H1 (cell line): ENCODE measurements at regions not wholly inside any gene's neighbourhood (a gene's known extent, or its start where the extent isn't known, plus 50 kb on each side); places are given as distances from the start of the nearest gene placed in this dataset.

Experiments used
- CTCF ChIA-PET: fragments of 300-600 bp; sonication (Branson Sonifier 250); formaldehyde crosslinking; loops from one replicate; lab custom pipeline; 2021; ENCODE audit not compliant: partially characterized antibody; lab: Charles Lee
- POLR2A ChIA-PET: fragments of 300-600 bp; sonication (Branson Sonifier 250); formaldehyde crosslinking; loops from one replicate; lab custom pipeline; 2021; ENCODE audit warnings: inconsistent platforms; ENCODE audit not compliant: partially characterized antibody; lab: Charles Lee
- DNase-seq, 2 experiments: peaks; one replicate each; pipeline versions ENCODE4 v3.0.0 to v3.0.0-alpha.2; 2010 to 2022; ENCODE audit warnings: low spot score in 2 of 2, low read depth in 1 of 2, mixed read lengths in 1 of 2
- FAIRE-seq: peaks from 2 replicates; lab custom pipeline; 2011; peaks lifted over from hg19 to GRCh38; lab: Jason Lieb, UNC
- H2AFZ ChIP-seq: 2 replicates; pipeline ENCODE4 v1.8.1; 2012; ENCODE audit warnings: low read length, inconsistent platforms
- H2AK5ac ChIP-seq: 2 replicates; pipeline ENCODE4 v1.6.1; 2013; ENCODE audit warnings: low read depth, low read length
- H2BK120ac ChIP-seq: replicated peaks from 2 replicates; pipeline ENCODE3; 2013; ENCODE audit warnings: low read depth, low read length, inconsistent platforms
- H2BK12ac ChIP-seq: 2 replicates; pipeline ENCODE4 v1.6.1; 2013; ENCODE audit warnings: low read depth, low read length
- H2BK15ac ChIP-seq: 2 replicates; pipeline ENCODE4 v1.6.1; 2013; ENCODE audit warnings: low read length
- H2BK20ac ChIP-seq: 2 replicates; pipeline ENCODE4 v1.6.1; 2013; ENCODE audit warnings: low read length
- H2BK5ac ChIP-seq: 2 replicates; pipeline ENCODE4 v1.6.1; 2013; ENCODE audit warnings: low read depth, low read length
- H3K14ac ChIP-seq: 2 replicates; pipeline ENCODE4 v1.6.1; 2013; ENCODE audit warnings: inconsistent platforms; ENCODE audit not compliant: insufficient read length
- H3K18ac ChIP-seq: 2 replicates; pipeline ENCODE4 v1.6.1; 2013; ENCODE audit warnings: low read length; ENCODE audit errors: extremely low read depth
- H3K23ac ChIP-seq: 2 replicates; pipeline ENCODE4 v1.6.1; 2013; ENCODE audit warnings: inconsistent platforms; ENCODE audit not compliant: insufficient read length
- H3K23me2 ChIP-seq: 2 replicates; pipeline ENCODE4 v1.6.1; 2013; ENCODE audit warnings: low read depth, low read length
- H3K27ac ChIP-seq: 2 replicates; pipeline ENCODE4 v1.6.1; 2011; ENCODE audit warnings: low read depth, low read length, inconsistent platforms
- H3K27me3 ChIP-seq, 4 experiments: replicated peaks in 1 of 4; 1 replicate in 1 of 4; 2 replicates in 3 of 4; pipeline versions ENCODE4 v1.6.1 to v1.8.1; 2011 to 2013; ENCODE audit warnings: low read length in 3 of 4, mild to moderate bottlenecking in 3 of 4, inconsistent platforms in 2 of 4, mixed read lengths in 2 of 4, moderate library complexity in 1 of 4; ENCODE audit not compliant: control insufficient read depth in 3 of 4, insufficient read depth in 3 of 4; ENCODE audit errors: extremely low read depth in 1 of 4
- H3K36me3 ChIP-seq, 4 experiments: 2 replicates each; pipeline versions ENCODE4 v1.6.1 to v1.8.1; 2011 to 2013; ENCODE audit warnings: mild to moderate bottlenecking in 4 of 4, low read length in 3 of 4, moderate library complexity in 2 of 4, control low read depth in 1 of 4, inconsistent platforms in 1 of 4; ENCODE audit not compliant: insufficient read depth in 4 of 4, control insufficient read depth in 2 of 4
- H3K4ac ChIP-seq: replicated peaks from 2 replicates; pipeline ENCODE3; 2013; ENCODE audit warnings: low read length, low read depth, mixed read lengths, inconsistent platforms; ENCODE audit not compliant: insufficient read length
- H3K4me1 ChIP-seq, 4 experiments: replicated peaks in 1 of 4; 1 replicate in 1 of 4; 2 replicates in 3 of 4; pipeline versions ENCODE4 v1.6.1 to v1.8.1; 2011 to 2013; ENCODE audit warnings: low read length in 3 of 4, inconsistent platforms in 2 of 4, mixed read lengths in 1 of 4; ENCODE audit not compliant: insufficient read depth in 4 of 4, control insufficient read depth in 3 of 4
- H3K4me2 ChIP-seq, 2 experiments: 2 replicates each; pipeline versions ENCODE4 v1.6.1 to v1.8.1; 2011 to 2013; ENCODE audit warnings: low read depth in 2 of 2, low read length in 2 of 2, control low read depth in 1 of 2, inconsistent platforms in 1 of 2, mild to moderate bottlenecking in 1 of 2; ENCODE audit not compliant: insufficient read depth in 1 of 2
- H3K4me3 ChIP-seq, 4 experiments: fragments of 200-600, 300-600 bp in 1 of 4; sonication (generic), shearing (Covaris generic), sonication (Bioruptor Twin) in 1 of 4; 2 replicates each; pipeline versions ENCODE4 v1.5.1 to v1.8.1; 2011 to 2016; ENCODE audit warnings: low read length in 4 of 4, low read depth in 3 of 4, control low read depth in 2 of 4, inconsistent platforms in 2 of 4, mild to moderate bottlenecking in 2 of 4, mixed read lengths in 1 of 4, moderate library complexity in 1 of 4; ENCODE audit not compliant: insufficient read depth in 2 of 4; ENCODE audit errors: extremely low read depth in 1 of 4
- H3K56ac ChIP-seq: replicated peaks from 2 replicates; pipeline ENCODE3; 2013; ENCODE audit warnings: low read depth, mild to moderate bottlenecking, mixed read lengths, low read length, inconsistent platforms; ENCODE audit not compliant: insufficient read length
- H3K79me1 ChIP-seq: 2 replicates; pipeline ENCODE4 v1.6.1; 2013; ENCODE audit warnings: low read depth, low read length, control low read depth
- H3K79me2 ChIP-seq, 2 experiments: 2 replicates each; pipeline versions ENCODE4 v1.6.1 to v1.8.1; 2012 to 2013; ENCODE audit warnings: low read length in 2 of 2, mild to moderate bottlenecking in 2 of 2, inconsistent platforms in 1 of 2; ENCODE audit not compliant: insufficient read depth in 2 of 2, control insufficient read depth in 1 of 2
- H3K9ac ChIP-seq, 4 experiments: replicated peaks in 1 of 4; 1 replicate in 1 of 4; 2 replicates in 3 of 4; pipeline versions ENCODE4 v1.6.1 to v1.8.1; 2011 to 2013; ENCODE audit warnings: low read depth in 3 of 4, low read length in 3 of 4, control low read depth in 2 of 4, mild to moderate bottlenecking in 2 of 4, moderate library complexity in 2 of 4, inconsistent platforms in 1 of 4; ENCODE audit errors: extremely low read depth in 1 of 4
- H3K9me3 ChIP-seq, 2 experiments: 2 replicates each; pipeline versions ENCODE4 v1.6.1 to v1.8.1; 2012 to 2013; ENCODE audit warnings: mild to moderate bottlenecking in 2 of 2, moderate library complexity in 2 of 2, control low read depth in 1 of 2, inconsistent platforms in 1 of 2, low read depth in 1 of 2, low read length in 1 of 2, mixed read lengths in 1 of 2; ENCODE audit not compliant: insufficient read depth in 2 of 2
- H4K20me1 ChIP-seq, 2 experiments: replicated peaks in 1 of 2; 2 replicates each; pipeline versions ENCODE3 to v1.8.1; 2011 to 2013; ENCODE audit warnings: inconsistent platforms in 2 of 2, low read length in 2 of 2, mild to moderate bottlenecking in 1 of 2; ENCODE audit not compliant: insufficient read depth in 2 of 2, control insufficient read depth in 1 of 2
- H4K5ac ChIP-seq: 2 replicates; pipeline ENCODE4 v1.6.1; 2013; ENCODE audit warnings: low read length, low read depth, mixed read lengths, inconsistent platforms; ENCODE audit not compliant: insufficient read length
- H4K8ac ChIP-seq: 2 replicates; pipeline ENCODE4 v1.8.0; 2013; ENCODE audit warnings: mild to moderate bottlenecking, moderate library complexity, low read length, inconsistent platforms; ENCODE audit not compliant: insufficient read depth; ENCODE audit errors: extremely low read depth
- H4K91ac ChIP-seq: replicated peaks from 2 replicates; pipeline ENCODE3; 2013; ENCODE audit warnings: low read length, mixed read lengths, inconsistent platforms; ENCODE audit not compliant: insufficient read length
- CHD7 ChIP-seq: fragments of 300-600 bp; sonication (generic); IDR thresholded peaks from 2 replicates; pipeline ENCODE4 v1.7.1; 2012; ENCODE audit warnings: low read length, moderate library complexity, mild to moderate bottlenecking, inconsistent platforms; ENCODE audit not compliant: insufficient replicate concordance
- WGBS, 2 experiments: shearing (Covaris generic) in 1 of 2; methylation state at CpG; one replicate each; pipeline versions ENCODE4 v1.1.6 to v1.1.7; 2013 to 2015; ENCODE audit warnings: low lambda C conversion rate in 2 of 2, mixed read lengths in 2 of 2, inconsistent platforms in 1 of 2, low coverage in 1 of 2, missing lambda C conversion rate in 1 of 2; ENCODE audit not compliant: insufficient replicate concordance in 2 of 2, insufficient coverage in 1 of 2, insufficient read length in 1 of 2; ENCODE audit errors: extremely low coverage in 1 of 2, missing lambda C conversion rate in 1 of 2; 5-methylcytosine and 5-hydroxymethylcytosine counted together

GRCh38 chr18:75898651-75899050, 471.1 kb upstream of the SMIM21 start:
- Histone ChIP-seq H2AK5ac (no peak overlapping the region), H3K36me3 (no peaks in the 10 kb centered on the region), H3K4ac (no peak overlapping the region), H2BK15ac (no peak overlapping the region), H3K4me3 (no peak overlapping the region), H3K4me1 (peaks cover 0 to 3% (median 0%) of the 10 kb centered on the region in 4 experiments; a peak in 1 of 7 replicates), H4K8ac (no peak overlapping the region), H3K9ac (no peak overlapping the region), H3K56ac (no peak overlapping the region), H3K79me2 (no peaks in the 10 kb centered on the region), H3K27me3 (no peaks in the 10 kb centered on the region), H3K4me2 (no peak overlapping the region), H3K23ac (no peak overlapping the region), H2AFZ (no peak overlapping the region), H3K27ac (no peak overlapping the region), H2BK5ac (no peak overlapping the region), H4K5ac (no peak overlapping the region), H2BK20ac (no peak overlapping the region), H4K91ac (no peak overlapping the region), H3K14ac (no peak overlapping the region), H2BK12ac (no peak overlapping the region), H3K9me3 (no peaks in the 10 kb centered on the region), H3K23me2 (no peaks in the 10 kb centered on the region), H3K18ac (no peak overlapping the region), H4K20me1 (no peaks in the 10 kb centered on the region), H2BK120ac (no peak overlapping the region), H3K79me1 (no peaks in the 10 kb centered on the region)
- DNase-seq (no peak), FAIRE-seq (no peak)
- CTCF ChIA-PET: interaction anchor here (0.7 to 1.8 kb wide), 4 partner anchors 8 to 23 kb away, joined by 3 to 9 read pairs (median 4); no protein-coding TSS in a partner anchor
- POLR2A ChIA-PET: no interaction called here
- 89% methylated on average over 4 of the region's 4 CpGs; no CpG with 5 or more reads in 1 of the 2 experiments for WGBS, 2 experiments
- TF ChIP-seq CHD7: no peak
